COLO829 (cell line): ENCODE measurements at regions not wholly inside any gene's neighbourhood (a gene's known extent, or its start where the extent isn't known, plus 50 kb on each side); places are given as distances from the start of the nearest gene placed in this dataset.

Source experiments
- DNase-seq: peaks from one replicate; pipeline ENCODE4 v3.0.0; 2012; ENCODE audit warnings: low spot score

GRCh38 chr14:104425763-104426646 lies 153.6 kb upstream of the C14orf180 start:
- DNase-seq, result no peak

DNA sequence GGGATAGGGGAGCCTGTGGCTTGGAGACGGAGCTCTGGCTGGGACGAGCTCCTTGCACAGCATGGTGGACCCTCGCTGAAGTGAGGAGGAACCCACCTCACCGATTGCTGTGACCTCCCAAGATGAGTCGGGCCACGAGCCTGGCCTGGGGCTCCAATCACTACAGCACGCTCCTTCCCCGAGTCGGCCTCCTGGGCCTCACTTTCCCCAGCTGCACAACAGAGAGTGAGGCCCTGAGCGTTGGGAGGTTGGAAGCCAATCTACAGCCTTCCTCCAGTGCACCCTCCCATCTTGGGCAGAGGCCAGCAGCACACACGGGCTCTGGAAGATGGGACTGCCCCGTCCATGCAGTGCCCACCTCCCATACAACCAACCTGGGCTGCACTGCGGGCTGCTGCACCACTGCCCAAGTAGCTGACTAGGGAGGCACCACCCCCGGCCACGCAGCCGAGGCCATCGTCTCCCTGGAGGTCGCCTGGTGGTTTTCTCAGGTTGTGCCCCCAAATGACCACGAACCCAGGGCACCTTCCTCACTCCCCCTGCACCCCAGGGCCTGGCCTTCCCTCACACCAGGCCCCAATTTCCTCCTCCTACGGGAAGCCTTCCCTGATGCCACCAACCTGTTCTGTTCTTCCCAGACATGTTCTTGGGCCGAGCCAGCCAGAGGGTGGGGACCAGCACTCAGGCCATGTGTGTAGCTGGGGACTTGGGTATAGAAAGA lies 152.3 kb upstream of the C14orf180 start:
- no peak for DNase-seq

- no peak for DNase-seq
Measured at GRCh38 chr14:104428333-104428851, 151.2 kb upstream of the C14orf180 start.

DNA sequence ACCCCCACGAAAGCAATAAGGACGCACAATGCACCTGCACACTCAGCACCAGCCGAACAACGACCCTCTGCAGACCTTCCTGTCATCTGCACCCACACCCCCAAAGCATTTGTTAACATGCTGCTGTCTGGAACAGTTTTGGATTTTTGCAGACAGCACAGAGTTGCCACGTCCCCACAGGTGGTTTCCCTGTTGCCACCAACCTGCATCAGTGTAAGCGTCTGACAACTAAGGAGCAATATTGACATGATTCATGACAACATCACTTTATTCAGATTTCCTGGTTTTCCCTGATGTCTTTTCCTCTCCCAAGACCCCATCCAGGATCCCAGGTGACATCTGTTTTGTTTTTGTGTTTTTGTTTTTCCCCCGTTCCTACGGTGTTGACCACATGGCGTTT lies 150.7 kb upstream of the C14orf180 start:
- DNase-seq, result no peak

DNA sequence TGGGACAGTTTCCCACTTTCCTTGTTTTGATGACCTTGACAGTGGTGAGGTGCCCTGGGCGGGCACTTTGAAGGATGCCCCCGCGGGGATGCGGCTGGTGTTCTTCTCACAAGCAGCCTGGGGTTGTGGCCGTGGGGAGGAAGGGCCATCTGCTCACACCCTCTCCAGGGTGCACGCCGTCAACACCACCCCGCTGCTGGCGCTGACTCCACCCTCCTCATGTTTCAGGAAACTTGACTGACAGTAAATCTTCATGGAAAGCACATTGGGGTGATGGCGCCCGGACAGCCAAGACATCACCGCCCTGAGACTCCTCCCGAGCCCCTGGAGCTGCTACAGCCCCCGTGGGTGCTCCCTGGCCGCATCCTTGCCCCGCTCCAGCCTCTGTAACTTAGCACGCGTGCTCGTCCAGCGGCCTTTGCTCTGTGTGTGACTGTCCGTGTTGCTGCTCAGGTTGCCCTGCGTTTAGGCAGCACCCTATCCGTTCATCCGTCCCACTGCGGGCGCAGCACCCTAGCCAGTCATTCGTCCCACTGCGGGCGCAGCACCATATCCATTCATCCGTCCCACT lies 150.2 kb upstream of the C14orf180 start:
- DNase-seq, result no peak

DNA sequence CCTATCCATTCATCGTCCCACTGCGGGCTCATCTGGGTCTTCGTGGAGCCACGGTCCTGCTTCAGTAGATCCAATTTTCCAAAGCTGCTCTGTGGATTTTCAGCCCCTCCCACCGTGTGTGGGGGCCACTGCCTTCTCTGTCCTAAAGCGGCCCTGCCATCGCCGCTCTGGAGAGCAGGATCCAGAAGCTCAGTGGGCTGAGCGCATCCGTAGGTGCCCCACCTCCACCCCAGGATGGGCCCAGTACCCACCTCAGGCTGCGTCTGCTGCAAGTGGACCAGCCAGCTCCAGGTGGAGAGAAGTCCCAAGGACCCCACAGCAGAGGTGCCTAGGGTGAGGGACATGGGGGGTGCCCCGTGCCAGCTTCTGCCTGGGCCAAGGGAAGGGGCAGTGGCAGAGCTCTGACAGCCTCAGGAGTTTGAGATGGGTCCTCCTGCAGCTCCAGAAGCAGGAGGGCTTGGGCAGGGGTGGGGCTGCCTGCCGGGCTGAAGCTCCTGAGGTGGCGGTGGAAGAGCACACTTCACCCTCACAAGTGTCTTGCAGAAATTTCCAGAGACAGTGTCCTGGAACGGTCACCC lies 148.1 kb upstream of the C14orf180 start:
- DNase-seq, result no peak

- no peak for DNase-seq
Measured at GRCh38 chr14:104431929-104432541, 147.5 kb upstream of the C14orf180 start.

DNA sequence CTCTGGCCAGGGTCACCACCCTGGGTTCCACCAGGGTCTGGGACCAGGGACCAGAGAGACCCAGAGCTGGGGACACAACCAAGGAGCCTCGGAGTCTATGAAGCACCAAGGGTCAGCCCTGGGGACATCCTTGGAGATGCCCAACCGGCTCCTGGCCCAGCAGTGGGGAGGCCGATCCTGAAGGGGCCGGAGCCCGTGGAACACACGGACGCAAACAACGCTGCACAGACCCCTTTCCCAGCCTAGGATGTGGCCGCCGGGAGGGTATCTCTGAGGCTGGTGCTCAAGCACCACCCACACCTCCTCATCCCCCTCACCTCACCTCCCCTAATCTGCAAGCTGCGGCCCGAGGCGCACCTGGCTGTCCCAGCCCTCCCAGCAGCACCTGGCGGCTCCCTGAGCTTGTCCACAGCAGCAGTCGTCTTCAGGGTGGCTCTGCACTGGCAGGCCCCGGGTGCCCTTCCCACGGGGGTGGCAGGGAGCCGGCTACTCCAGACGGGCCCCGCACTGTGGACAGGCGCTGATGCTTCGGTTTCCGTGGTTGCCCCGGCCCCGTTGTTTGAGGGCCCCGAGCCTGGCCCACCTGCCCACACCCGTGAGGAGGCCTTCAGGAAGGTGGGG lies 146.8 kb upstream of the C14orf180 start:
- DNase-seq, result no peak

DNA sequence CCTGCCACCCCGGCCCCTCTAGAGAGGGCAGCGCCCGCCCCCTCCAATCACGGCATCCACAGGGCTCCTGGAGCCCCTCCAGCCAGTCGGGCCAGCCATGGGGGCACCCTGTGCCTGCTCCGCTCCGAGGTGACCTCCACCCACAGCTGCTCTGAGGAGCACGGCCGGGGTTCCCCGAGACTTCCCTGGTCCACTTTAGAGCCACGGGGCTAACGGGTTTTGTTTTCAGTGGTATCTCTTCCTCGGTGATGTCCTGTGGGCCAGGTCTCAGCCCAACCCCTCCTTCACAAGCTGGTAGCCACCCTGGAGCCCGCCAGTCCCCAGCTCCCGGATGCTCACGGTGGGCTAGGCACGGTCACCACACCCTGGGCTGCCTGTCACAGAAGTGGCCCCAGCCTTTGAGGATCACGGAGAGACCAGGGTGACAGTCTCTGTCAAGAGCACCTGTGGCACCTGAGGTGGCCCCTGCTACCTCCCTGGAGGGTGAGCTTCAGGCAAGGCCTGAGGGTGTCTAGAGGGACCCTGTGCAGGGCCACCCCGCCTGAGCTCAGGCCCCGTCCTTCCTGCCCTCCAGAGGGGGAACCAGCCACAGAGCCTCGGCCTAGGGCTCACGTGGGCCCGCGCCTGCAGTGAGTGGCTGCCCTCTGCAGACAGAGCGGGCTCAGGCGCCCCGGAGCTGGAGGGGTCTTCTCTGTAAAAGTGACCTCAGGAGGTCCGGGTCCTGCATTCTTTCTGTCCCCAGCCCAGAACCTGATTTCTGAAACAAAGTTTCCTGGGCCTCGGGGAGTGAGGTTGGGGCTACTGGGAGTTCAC lies 146.0 kb upstream of the C14orf180 start:
- no peak for DNase-seq

DNA sequence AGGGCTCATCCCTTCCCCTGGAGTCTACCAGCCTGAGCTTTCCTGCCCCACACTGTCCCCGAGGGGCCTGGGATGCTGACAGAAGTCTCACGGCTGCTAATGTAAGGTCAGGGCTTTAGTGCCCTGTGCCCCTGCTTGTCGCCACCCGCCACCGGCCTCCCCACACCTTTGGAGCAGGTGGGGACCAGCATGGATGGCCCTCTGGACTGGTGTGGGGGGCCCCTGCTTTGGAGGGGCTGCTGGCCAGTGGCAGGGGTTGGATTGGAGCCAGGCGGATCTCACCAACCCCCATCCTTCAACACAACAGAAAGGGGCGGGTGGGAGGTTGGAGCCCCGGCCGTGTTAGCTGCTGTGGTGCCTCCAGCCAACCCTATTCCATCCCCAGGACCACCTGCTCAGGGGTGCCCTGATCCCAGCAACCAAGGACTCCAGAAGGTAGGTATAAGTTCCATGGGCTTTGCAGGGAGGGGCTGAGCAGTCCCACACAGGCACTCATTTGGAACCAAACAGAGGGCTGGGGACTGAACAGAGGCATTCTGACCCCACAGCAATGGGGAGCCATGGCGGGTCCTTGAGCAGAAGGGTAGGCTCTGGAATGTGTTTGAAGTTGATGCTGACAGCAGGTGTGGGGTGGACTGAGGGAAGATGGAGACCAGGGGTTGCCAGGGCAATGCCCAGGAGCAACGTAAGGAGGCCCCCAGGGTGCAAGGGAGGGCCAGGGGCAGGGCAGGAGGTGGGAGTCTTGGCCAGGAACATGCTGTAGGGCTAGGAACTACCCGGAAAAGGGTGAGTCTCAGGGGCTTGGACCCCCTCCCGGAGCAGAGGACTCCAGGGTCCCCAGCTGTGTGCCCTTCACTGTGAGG lies 145.1 kb upstream of the C14orf180 start:
- DNase-seq, result no peak

- no peak for DNase-seq
Measured at GRCh38 chr14:104435147-104436046, 144.2 kb upstream of the C14orf180 start.

DNA sequence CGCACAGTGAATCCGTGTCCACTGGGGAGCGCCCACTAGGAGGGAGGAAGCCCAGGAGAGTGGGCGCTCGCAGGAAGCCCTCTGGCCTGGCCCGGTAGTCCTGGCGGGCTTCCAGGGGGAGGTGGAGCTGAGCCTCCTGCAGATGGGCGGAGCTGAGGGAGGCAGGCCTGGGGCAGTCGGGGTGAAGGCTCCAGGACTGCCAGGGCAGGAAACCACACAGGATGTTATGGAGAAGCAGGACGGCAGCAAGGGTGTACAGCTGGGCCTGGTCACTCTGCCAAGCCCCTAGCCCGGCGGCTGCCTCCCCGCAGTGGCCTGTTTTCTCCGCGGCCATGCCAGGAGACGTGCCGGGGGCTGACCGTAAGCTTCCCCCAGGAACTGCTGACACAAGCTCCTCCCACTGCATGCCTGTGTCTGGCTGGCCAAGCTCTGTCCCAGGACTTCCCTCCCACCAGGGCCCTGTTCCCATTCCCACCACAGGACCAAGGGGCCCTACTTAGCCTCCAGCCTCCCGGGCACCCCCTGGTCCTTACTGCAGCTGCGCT lies 143.4 kb upstream of the C14orf180 start:
- DNase-seq, result peak; percentile 9

DNA sequence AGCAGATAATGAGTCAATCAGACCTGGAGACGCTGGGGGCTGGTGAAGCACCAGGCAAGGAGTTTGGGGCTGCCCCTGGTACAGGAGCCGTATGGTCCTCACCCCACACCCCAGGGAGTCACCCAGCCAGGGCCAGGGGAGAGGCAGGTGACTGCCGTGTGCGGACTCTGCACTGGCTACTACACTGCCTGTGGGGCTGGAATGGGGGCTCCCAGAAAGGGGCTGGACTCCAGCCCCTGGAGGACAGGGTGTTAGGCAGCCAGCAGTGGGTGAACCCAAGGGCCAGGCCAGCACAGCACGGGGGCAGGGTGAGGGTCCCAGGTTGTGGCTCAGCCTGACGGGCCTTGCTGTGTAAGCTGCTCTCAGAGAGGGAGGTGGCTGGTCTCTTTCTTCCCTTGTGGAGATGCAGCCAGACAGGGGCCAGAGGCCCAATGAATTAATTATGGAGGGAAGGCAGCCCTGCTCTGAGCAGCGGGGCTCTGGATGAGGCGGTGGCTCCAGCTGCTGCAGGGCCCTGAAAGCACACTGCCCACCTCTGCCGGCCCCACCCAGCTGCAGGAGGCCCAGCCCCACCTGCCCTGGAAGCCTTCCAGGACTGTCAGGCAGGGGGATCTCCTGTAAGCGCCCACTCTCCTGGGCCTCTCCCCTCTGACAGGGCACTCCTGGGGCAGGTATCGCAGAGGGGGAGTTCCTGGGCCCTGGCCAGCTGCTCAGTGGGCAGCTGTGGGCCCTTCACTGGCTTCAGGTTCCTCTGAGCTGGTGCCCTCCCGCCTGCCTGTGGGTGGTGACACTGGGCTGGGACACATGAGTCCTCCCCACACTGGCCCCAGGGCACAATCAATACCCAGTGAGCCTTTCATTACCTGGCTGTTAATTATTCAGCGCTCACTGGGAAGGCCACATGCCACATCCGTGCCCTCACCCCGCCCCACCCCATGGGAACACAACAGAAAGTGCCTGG lies 142.5 kb upstream of the C14orf180 start:
- DNase-seq, result no peak

DNA sequence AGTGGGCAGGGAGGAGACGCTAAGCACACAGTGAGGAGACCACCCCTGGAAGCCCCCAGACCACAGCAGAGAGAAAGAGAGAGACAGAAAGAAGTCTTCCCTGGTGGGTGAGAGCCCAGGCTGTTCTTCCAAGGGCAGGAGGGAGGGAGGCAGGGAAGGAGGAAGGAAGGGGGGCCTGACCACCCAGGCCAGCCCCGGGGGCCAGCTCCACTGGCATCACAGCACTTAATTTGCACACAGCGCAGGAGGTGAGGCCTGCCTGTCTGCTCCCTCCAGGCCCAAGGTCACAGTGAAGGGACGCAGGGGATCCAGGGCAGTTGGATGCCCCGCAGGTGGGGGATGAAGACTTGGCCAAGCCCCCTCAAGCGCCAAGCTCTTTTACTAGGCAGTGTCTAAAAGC lies 141.9 kb upstream of the C14orf180 start:
- DNase-seq, result no peak

GRCh38 chr14:104438166-104438887 lies 141.2 kb upstream of the C14orf180 start:
- DNase-seq, result no peak

- no peak for DNase-seq
Measured at GRCh38 chr14:104439625-104440024, 139.9 kb upstream of the C14orf180 start.
